ENCODE measurements at regions not wholly inside any gene's neighbourhood (a gene's known extent, or its start where the extent isn't known, plus 50 kb on each side); places are given as distances from the start of the nearest gene placed in this dataset.
A peak's percentile ranks its signal among the peaks of the same experiment; 100 is the strongest.
"Not testable (repeated sequence)": the region's sequence is repeated elsewhere in the genome, so short reads cannot be mapped to it uniquely, and the experiment has no call there.

- H3K9me3 ChIP-seq (ENCODE audit: control insufficient read depth in 2 of 2, insufficient read depth in 1 of 2, low read length in 1 of 2): peaks cover 0 to 8% of the 10 kb centered on the region in 2 donors
Observed at GRCh38 chr5:98231089-98231488, 542.4 kb upstream of the RGMB start.

GRCh38 chr5:98237794-98238193 is 535.7 kb upstream of the RGMB start:
- not testable (repeated sequence) for DNase-seq (ENCODE audit: low read depth in 6 of 9, low spot score in 9 of 9)

More at GRCh38 chr5:98231089-98231488, 542.4 kb upstream of the RGMB start:
- no peak overlapping the region for H3K4me3 ChIP-seq (ENCODE audit: low read length in 2 of 2)
- DNase-seq (ENCODE audit: low read depth in 6 of 9, low spot score in 9 of 9): peak in 2 of 9 donors; percentile 9 to 21
- no peaks in the 10 kb centered on the region for H3K27me3 ChIP-seq (ENCODE audit: control insufficient read depth in 2 of 2, insufficient read depth in 1 of 2, low read length in 1 of 2)
- no peaks in the 10 kb centered on the region for H3K4me1 ChIP-seq (ENCODE audit: control insufficient read depth in 2 of 2, insufficient read depth in 2 of 2, low read length in 2 of 2)
- WGBS: 72% methylated on average over 4 of the region's 4 CpGs
- no peaks in the 10 kb centered on the region for H3K36me3 ChIP-seq (ENCODE audit: control insufficient read depth in 2 of 2, insufficient read depth in 2 of 2, low read length in 1 of 2)
- no peak overlapping the region for H3K27ac ChIP-seq (ENCODE audit: low read depth in 1 of 2, low read length in 1 of 2)

GRCh38 chr5:98243972-98244371 is 529.5 kb upstream of the RGMB start:
- Histone ChIP-seq H3K27ac (ENCODE audit: low read depth in 1 of 2, low read length in 1 of 2) (no peak overlapping the region), H3K4me3 (ENCODE audit: low read length in 2 of 2) (no peak overlapping the region), H3K9me3 (ENCODE audit: control insufficient read depth in 2 of 2, insufficient read depth in 1 of 2, low read length in 1 of 2) (no peaks in the 10 kb centered on the region), H3K27me3 (ENCODE audit: control insufficient read depth in 2 of 2, insufficient read depth in 1 of 2, low read length in 1 of 2) (no peaks in the 10 kb centered on the region), H3K4me1 (ENCODE audit: control insufficient read depth in 2 of 2, insufficient read depth in 2 of 2, low read length in 2 of 2) (no peaks in the 10 kb centered on the region), H3K36me3 (ENCODE audit: control insufficient read depth in 2 of 2, insufficient read depth in 2 of 2, low read length in 1 of 2) (no peaks in the 10 kb centered on the region)
- no peak for DNase-seq (ENCODE audit: low read depth in 6 of 9, low spot score in 9 of 9)
- 79% methylated on average over 1 of the region's 1 CpG for WGBS

More at GRCh38 chr5:98237794-98238193, 535.7 kb upstream of the RGMB start:
- H3K9me3 ChIP-seq (ENCODE audit: control insufficient read depth in 2 of 2, insufficient read depth in 1 of 2, low read length in 1 of 2); H3K36me3 ChIP-seq (ENCODE audit: control insufficient read depth in 2 of 2, insufficient read depth in 2 of 2, low read length in 1 of 2); H3K4me3 ChIP-seq (ENCODE audit: low read length in 2 of 2); H3K27ac ChIP-seq (ENCODE audit: low read depth in 1 of 2, low read length in 1 of 2); H3K27me3 ChIP-seq (ENCODE audit: control insufficient read depth in 2 of 2, insufficient read depth in 1 of 2, low read length in 1 of 2); H3K4me1 ChIP-seq (ENCODE audit: control insufficient read depth in 2 of 2, insufficient read depth in 2 of 2, low read length in 2 of 2): not testable (repeated sequence)
- WGBS: 93% methylated on average over 5 of the region's 5 CpGs

- Histone ChIP-seq H3K4me1 (ENCODE audit: control insufficient read depth in 2 of 2, insufficient read depth in 2 of 2, low read length in 2 of 2) (no peaks in the 10 kb centered on the region), H3K9me3 (ENCODE audit: control insufficient read depth in 2 of 2, insufficient read depth in 1 of 2, low read length in 1 of 2) (no peaks in the 10 kb centered on the region), H3K36me3 (ENCODE audit: control insufficient read depth in 2 of 2, insufficient read depth in 2 of 2, low read length in 1 of 2) (no peaks in the 10 kb centered on the region), H3K4me3 (ENCODE audit: low read length in 2 of 2) (no peak overlapping the region), H3K27me3 (ENCODE audit: control insufficient read depth in 2 of 2, insufficient read depth in 1 of 2, low read length in 1 of 2) (no peaks in the 10 kb centered on the region), H3K27ac (ENCODE audit: low read depth in 1 of 2, low read length in 1 of 2) (no peak overlapping the region)
- 70% methylated on average over 2 of the region's 2 CpGs for WGBS
- DNase-seq (ENCODE audit: low read depth in 6 of 9, low spot score in 9 of 9): no peak
Observed at GRCh38 chr5:98248949-98249348, 524.5 kb upstream of the RGMB start.

- Histone ChIP-seq H3K4me1 (ENCODE audit: control insufficient read depth in 2 of 2, insufficient read depth in 2 of 2, low read length in 2 of 2) (no peaks in the 10 kb centered on the region), H3K36me3 (ENCODE audit: control insufficient read depth in 2 of 2, insufficient read depth in 2 of 2, low read length in 1 of 2) (no peaks in the 10 kb centered on the region), H3K27ac (ENCODE audit: low read depth in 1 of 2, low read length in 1 of 2) (no peak overlapping the region), H3K4me3 (ENCODE audit: low read length in 2 of 2) (no peak overlapping the region), H3K9me3 (ENCODE audit: control insufficient read depth in 2 of 2, insufficient read depth in 1 of 2, low read length in 1 of 2) (peaks cover 0 to 4% of the 10 kb centered on the region in 2 donors), H3K27me3 (ENCODE audit: control insufficient read depth in 2 of 2, insufficient read depth in 1 of 2, low read length in 1 of 2) (no peaks in the 10 kb centered on the region)
- WGBS: 86% methylated on average over 3 of the region's 3 CpGs
- no peak for DNase-seq (ENCODE audit: low read depth in 6 of 9, low spot score in 9 of 9)
Observed at GRCh38 chr5:98258939-98259338, 514.5 kb upstream of the RGMB start.

GRCh38 chr5:98259595-98259994 is 513.9 kb upstream of the RGMB start:
- Histone ChIP-seq H3K27me3 (ENCODE audit: control insufficient read depth in 2 of 2, insufficient read depth in 1 of 2, low read length in 1 of 2) (no peaks in the 10 kb centered on the region), H3K4me3 (ENCODE audit: low read length in 2 of 2) (no peak overlapping the region), H3K27ac (ENCODE audit: low read depth in 1 of 2, low read length in 1 of 2) (no peak overlapping the region), H3K36me3 (ENCODE audit: control insufficient read depth in 2 of 2, insufficient read depth in 2 of 2, low read length in 1 of 2) (no peaks in the 10 kb centered on the region), H3K9me3 (ENCODE audit: control insufficient read depth in 2 of 2, insufficient read depth in 1 of 2, low read length in 1 of 2) (peaks cover 0 to 4% of the 10 kb centered on the region in 2 donors), H3K4me1 (ENCODE audit: control insufficient read depth in 2 of 2, insufficient read depth in 2 of 2, low read length in 2 of 2) (no peaks in the 10 kb centered on the region)
- 94% methylated on average over 3 of the region's 3 CpGs for WGBS
- DNase-seq (ENCODE audit: low read depth in 6 of 9, low spot score in 9 of 9): no peak

GRCh38 chr5:98263084-98263483 is 510.4 kb upstream of the RGMB start:
- Histone ChIP-seq H3K27ac (ENCODE audit: low read depth in 1 of 2, low read length in 1 of 2) (no peak overlapping the region), H3K4me1 (ENCODE audit: control insufficient read depth in 2 of 2, insufficient read depth in 2 of 2, low read length in 2 of 2) (no peaks in the 10 kb centered on the region), H3K4me3 (ENCODE audit: low read length in 2 of 2) (no peak overlapping the region), H3K9me3 (ENCODE audit: control insufficient read depth in 2 of 2, insufficient read depth in 1 of 2, low read length in 1 of 2) (peaks cover 0 to 4% of the 10 kb centered on the region in 2 donors), H3K36me3 (ENCODE audit: control insufficient read depth in 2 of 2, insufficient read depth in 2 of 2, low read length in 1 of 2) (no peaks in the 10 kb centered on the region), H3K27me3 (ENCODE audit: control insufficient read depth in 2 of 2, insufficient read depth in 1 of 2, low read length in 1 of 2) (no peaks in the 10 kb centered on the region)
- 93% methylated on average over 2 of the region's 2 CpGs for WGBS
- no peak for DNase-seq (ENCODE audit: low read depth in 6 of 9, low spot score in 9 of 9)

GRCh38 chr5:98268162-98268860 is 505.2 kb upstream of the RGMB start:
- no peak for DNase-seq (ENCODE audit: low read depth in 6 of 9, low spot score in 9 of 9)
- H3K4me1 ChIP-seq (ENCODE audit: control insufficient read depth in 2 of 2, insufficient read depth in 2 of 2, low read length in 2 of 2): no peaks in the 10 kb centered on the region
- H3K36me3 ChIP-seq (ENCODE audit: control insufficient read depth in 2 of 2, insufficient read depth in 2 of 2, low read length in 1 of 2): no peaks in the 10 kb centered on the region
- H3K4me3 ChIP-seq (ENCODE audit: low read length in 2 of 2): no peak overlapping the region
- WGBS: 93% methylated on average over 7 of the region's 7 CpGs
- no peaks in the 10 kb centered on the region for H3K9me3 ChIP-seq (ENCODE audit: control insufficient read depth in 2 of 2, insufficient read depth in 1 of 2, low read length in 1 of 2)
- no peak overlapping the region for H3K27ac ChIP-seq (ENCODE audit: low read depth in 1 of 2, low read length in 1 of 2)
- no peaks in the 10 kb centered on the region for H3K27me3 ChIP-seq (ENCODE audit: control insufficient read depth in 2 of 2, insufficient read depth in 1 of 2, low read length in 1 of 2)

GRCh38 chr5:98275980-98276379 is 497.5 kb upstream of the RGMB start:
- H3K4me3 ChIP-seq (ENCODE audit: low read length in 2 of 2): no peak overlapping the region
- H3K9me3 ChIP-seq (ENCODE audit: control insufficient read depth in 2 of 2, insufficient read depth in 1 of 2, low read length in 1 of 2): no peaks in the 10 kb centered on the region
- no peaks in the 10 kb centered on the region for H3K36me3 ChIP-seq (ENCODE audit: control insufficient read depth in 2 of 2, insufficient read depth in 2 of 2, low read length in 1 of 2)
- H3K27me3 ChIP-seq (ENCODE audit: control insufficient read depth in 2 of 2, insufficient read depth in 1 of 2, low read length in 1 of 2): no peaks in the 10 kb centered on the region
- DNase-seq (ENCODE audit: low read depth in 6 of 9, low spot score in 9 of 9): no peak
- H3K27ac ChIP-seq (ENCODE audit: low read depth in 1 of 2, low read length in 1 of 2): no peak overlapping the region
- WGBS: 91% methylated on average over 1 of the region's 1 CpG
- no peaks in the 10 kb centered on the region for H3K4me1 ChIP-seq (ENCODE audit: control insufficient read depth in 2 of 2, insufficient read depth in 2 of 2, low read length in 2 of 2)

All from thymus (tissue), 11 donors.